PC-3 (cell line): ENCODE measurements at regions not wholly inside any gene's neighbourhood (a gene's known extent, or its start where the extent isn't known, plus 50 kb on each side); places are given as distances from the start of the nearest gene placed in this dataset.

Source experiments
- EZH2 ChIP-seq: fragments of 300-600 bp; sonication (generic); IDR thresholded peaks from one replicate; pipeline ENCODE4 v1.6.1; 2017; ENCODE audit warnings: antibody characterized with exemption, mild to moderate bottlenecking, low read length; ENCODE audit not compliant: unreplicated experiment
- EZH2phosphoT487 ChIP-seq: fragments of 300-600 bp; sonication (generic); IDR thresholded peaks from 2 replicates; pipeline ENCODE4 v1.6.1; 2018; ENCODE audit warnings: mild to moderate bottlenecking, antibody characterized with exemption, low read length, borderline replicate concordance
- TF ChIP-seq, protein P1 (sequence below): fragments of 300-600 bp; sonication (generic); conservative IDR thresholded peaks from 2 replicates; pipeline ENCODE4 v1.5.1; 2017; ENCODE audit warnings: antibody characterized with exemption, low read depth, mild to moderate bottlenecking, low read length

- no peak for TF ChIP-seq EZH2
- TF ChIP-seq, protein P1, sequence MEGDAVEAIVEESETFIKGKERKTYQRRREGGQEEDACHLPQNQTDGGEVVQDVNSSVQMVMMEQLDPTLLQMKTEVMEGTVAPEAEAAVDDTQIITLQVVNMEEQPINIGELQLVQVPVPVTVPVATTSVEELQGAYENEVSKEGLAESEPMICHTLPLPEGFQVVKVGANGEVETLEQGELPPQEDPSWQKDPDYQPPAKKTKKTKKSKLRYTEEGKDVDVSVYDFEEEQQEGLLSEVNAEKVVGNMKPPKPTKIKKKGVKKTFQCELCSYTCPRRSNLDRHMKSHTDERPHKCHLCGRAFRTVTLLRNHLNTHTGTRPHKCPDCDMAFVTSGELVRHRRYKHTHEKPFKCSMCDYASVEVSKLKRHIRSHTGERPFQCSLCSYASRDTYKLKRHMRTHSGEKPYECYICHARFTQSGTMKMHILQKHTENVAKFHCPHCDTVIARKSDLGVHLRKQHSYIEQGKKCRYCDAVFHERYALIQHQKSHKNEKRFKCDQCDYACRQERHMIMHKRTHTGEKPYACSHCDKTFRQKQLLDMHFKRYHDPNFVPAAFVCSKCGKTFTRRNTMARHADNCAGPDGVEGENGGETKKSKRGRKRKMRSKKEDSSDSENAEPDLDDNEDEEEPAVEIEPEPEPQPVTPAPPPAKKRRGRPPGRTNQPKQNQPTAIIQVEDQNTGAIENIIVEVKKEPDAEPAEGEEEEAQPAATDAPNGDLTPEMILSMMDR: no peak
- no peak for TF ChIP-seq EZH2phosphoT487
Measured at GRCh38 chr6:6412700-6413099, 92.2 kb upstream of the F13A1 start.
